GM23248 (cell line): ENCODE measurements at regions not wholly inside any gene's neighbourhood (a gene's known extent, or its start where the extent isn't known, plus 50 kb on each side); places are given as distances from the start of the nearest gene placed in this dataset.

Experiments
- DNase-seq: peaks from one replicate; pipeline ENCODE4 v3.0.0-alpha.2; 2015
- H2AFZ ChIP-seq: fragments of 200-600 bp; sonication (generic); 2 replicates; pipeline ENCODE4 v1.6.1; 2016; ENCODE audit warnings: antibody characterized with exemption
- H3F3A ChIP-seq: fragments of 200-600 bp; sonication (generic); 2 replicates; pipeline ENCODE4 v1.6.1; 2016; ENCODE audit warnings: mild to moderate bottlenecking, antibody characterized with exemption, mixed run types; ENCODE audit not compliant: insufficient read depth
- H3K27ac ChIP-seq: fragments of 200-600 bp; sonication (generic); 2 replicates; pipeline ENCODE4 v1.5.1; 2016; ENCODE audit warnings: mild to moderate bottlenecking
- H3K27me3 ChIP-seq: fragments of 200-600 bp; sonication (generic); replicated peaks from 2 replicates; pipeline ENCODE4 v1.6.1; 2016; ENCODE audit warnings: mild to moderate bottlenecking; ENCODE audit not compliant: insufficient read depth
- H3K36me3 ChIP-seq: fragments of 200-600 bp; sonication (generic); 2 replicates; pipeline ENCODE4 v1.6.1; 2016; ENCODE audit warnings: low read depth, mild to moderate bottlenecking
- H3K4me1 ChIP-seq: fragments of 200-600 bp; sonication (generic); 2 replicates; pipeline ENCODE4 v1.6.1; 2016; ENCODE audit warnings: mild to moderate bottlenecking; ENCODE audit not compliant: insufficient read depth
- H3K4me2 ChIP-seq: fragments of 200-600 bp; sonication (generic); one replicate; pipeline ENCODE4 v1.6.1; 2016; ENCODE audit warnings: mild to moderate bottlenecking; ENCODE audit not compliant: unreplicated experiment
- H3K4me3 ChIP-seq: fragments of 200-600 bp; sonication (generic); 2 replicates; pipeline ENCODE4 v1.5.1; 2016; ENCODE audit warnings: mild to moderate bottlenecking
- H3K79me2 ChIP-seq: fragments of 200-600 bp; sonication (generic); 2 replicates; pipeline ENCODE4 v1.6.1; 2016; ENCODE audit warnings: mild to moderate bottlenecking; ENCODE audit not compliant: insufficient read depth
- H3K9ac ChIP-seq: fragments of 200-600 bp; sonication (generic); 2 replicates; pipeline ENCODE4 v1.6.1; 2016; ENCODE audit warnings: mild to moderate bottlenecking
- H3K9me2 ChIP-seq: fragments of 200-600 bp; sonication (generic); 2 replicates; pipeline ENCODE4 v1.6.1; 2016; ENCODE audit warnings: mixed run types, mild to moderate bottlenecking, moderate library complexity; ENCODE audit not compliant: insufficient read depth
- H3K9me3 ChIP-seq: fragments of 200-600 bp; sonication (generic); one replicate; pipeline ENCODE4 v1.6.1; 2017; ENCODE audit warnings: low read depth
- H4K20me1 ChIP-seq: fragments of 200-600 bp; sonication (generic); 2 replicates; pipeline ENCODE4 v1.6.0; 2016; ENCODE audit not compliant: insufficient read depth
- EZH2 ChIP-seq: fragments of 200-600 bp; sonication (generic); IDR thresholded peaks from 2 replicates; pipeline ENCODE4 v1.6.1; 2018; ENCODE audit warnings: antibody characterized with exemption, mild to moderate bottlenecking; ENCODE audit not compliant: insufficient read depth, poor library complexity, severe bottlenecking
- EZH2phosphoT487 ChIP-seq: fragments of 200-600 bp; sonication (generic); IDR thresholded peaks from 2 replicates; pipeline ENCODE4 v1.6.1; 2018; ENCODE audit warnings: antibody characterized with exemption, moderate library complexity, mild to moderate bottlenecking, low read depth; ENCODE audit not compliant: insufficient read depth
- WGBS, 2 experiments: methylation state at CpG; one replicate each; pipeline ENCODE4 v1.1.6; 2015 to 2017; ENCODE audit warnings: low lambda C conversion rate in 2 of 2, low coverage in 1 of 2; ENCODE audit errors: missing lambda C conversion rate in 2 of 2; 5-methylcytosine and 5-hydroxymethylcytosine counted together
- in situ Hi-C: fragments of 300-500 bp; cut with MboI; formaldehyde crosslinking; loops from 2 replicates; pipeline ENCODE4 v1.15.0; 2020

DNA sequence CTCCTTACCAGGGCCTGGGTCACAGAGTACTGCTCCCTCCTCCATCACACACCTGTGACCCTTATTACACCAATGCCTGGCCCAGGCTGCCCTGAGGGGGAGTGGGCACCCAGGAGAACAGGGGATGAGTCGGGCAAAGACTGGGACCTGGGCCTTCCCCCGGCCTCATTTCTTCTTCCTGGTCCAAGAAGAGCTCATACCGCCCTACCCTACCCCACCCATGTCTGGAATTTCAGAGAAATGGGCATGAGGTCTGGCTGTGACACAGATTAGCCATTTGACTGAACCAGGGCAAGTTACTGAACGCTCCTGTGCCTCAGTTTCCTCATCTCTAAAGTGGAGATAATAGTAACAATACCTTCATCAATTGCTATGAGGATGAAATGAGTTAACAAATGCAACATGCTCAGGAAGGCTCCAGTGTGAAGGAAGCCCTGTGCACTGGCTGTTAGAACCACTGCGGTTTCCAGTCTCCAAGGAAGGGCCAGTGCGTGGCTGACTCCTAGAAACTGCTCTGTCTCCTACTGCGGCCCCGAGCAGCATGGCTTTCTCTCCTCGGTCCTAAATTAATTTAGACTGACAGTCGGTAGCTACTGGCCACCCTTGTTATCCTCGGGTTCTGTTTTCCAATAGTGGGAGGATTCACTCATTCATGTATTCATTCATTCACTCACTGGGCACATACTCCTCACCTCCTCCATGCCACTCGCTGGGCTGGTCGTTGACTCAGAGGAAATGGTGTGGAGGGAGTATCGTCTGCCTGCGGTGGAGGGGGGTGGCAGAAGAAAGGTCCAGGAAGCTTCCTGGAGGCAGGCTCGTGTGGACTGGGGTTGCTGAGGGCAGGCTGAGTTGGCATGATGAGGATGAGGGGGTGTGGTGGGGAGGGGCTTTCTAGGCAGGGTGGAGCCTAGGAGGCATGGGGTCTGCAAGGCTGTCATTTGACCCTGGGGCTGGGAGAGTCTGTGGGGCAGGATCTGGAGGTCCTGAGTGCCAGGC lies 175.6 kb downstream of the GLI2 start:
- H3K36me3 ChIP-seq, result no peaks in the 10 kb centered on the region
- peaks cover 46% of the 10 kb centered on the region for H3F3A ChIP-seq
- peak overlapping the region; percentile 79 for H3K9ac ChIP-seq
- H3K9me3 ChIP-seq, result no peaks in the 10 kb centered on the region
- H3K27ac ChIP-seq, result peak overlapping the region; percentile 97
- H3K4me2 ChIP-seq, result peak overlapping the region; percentile 69
- no peaks in the 10 kb centered on the region for H3K27me3 ChIP-seq
- peaks cover 52% of the 10 kb centered on the region for H3K4me1 ChIP-seq
- H3K79me2 ChIP-seq, result 0 out of 2 replicates have a peak, but pooled peaks cover 8% of the 10 kb centered on the region
- in situ Hi-C loops, result no loop called here
- H3K4me3 ChIP-seq, result no peak overlapping the region
- TF ChIP-seq EZH2phosphoT487 (no peak), EZH2 (no peak)
- H3K9me2 ChIP-seq, result no peaks in the 10 kb centered on the region
- peak; percentile 87 for DNase-seq
- no peak overlapping the region for H2AFZ ChIP-seq
- no peaks in the 10 kb centered on the region for H4K20me1 ChIP-seq
- 18 to 21% methylated on average over 16 of the region's 16 CpGs for WGBS, 2 experiments

DNA sequence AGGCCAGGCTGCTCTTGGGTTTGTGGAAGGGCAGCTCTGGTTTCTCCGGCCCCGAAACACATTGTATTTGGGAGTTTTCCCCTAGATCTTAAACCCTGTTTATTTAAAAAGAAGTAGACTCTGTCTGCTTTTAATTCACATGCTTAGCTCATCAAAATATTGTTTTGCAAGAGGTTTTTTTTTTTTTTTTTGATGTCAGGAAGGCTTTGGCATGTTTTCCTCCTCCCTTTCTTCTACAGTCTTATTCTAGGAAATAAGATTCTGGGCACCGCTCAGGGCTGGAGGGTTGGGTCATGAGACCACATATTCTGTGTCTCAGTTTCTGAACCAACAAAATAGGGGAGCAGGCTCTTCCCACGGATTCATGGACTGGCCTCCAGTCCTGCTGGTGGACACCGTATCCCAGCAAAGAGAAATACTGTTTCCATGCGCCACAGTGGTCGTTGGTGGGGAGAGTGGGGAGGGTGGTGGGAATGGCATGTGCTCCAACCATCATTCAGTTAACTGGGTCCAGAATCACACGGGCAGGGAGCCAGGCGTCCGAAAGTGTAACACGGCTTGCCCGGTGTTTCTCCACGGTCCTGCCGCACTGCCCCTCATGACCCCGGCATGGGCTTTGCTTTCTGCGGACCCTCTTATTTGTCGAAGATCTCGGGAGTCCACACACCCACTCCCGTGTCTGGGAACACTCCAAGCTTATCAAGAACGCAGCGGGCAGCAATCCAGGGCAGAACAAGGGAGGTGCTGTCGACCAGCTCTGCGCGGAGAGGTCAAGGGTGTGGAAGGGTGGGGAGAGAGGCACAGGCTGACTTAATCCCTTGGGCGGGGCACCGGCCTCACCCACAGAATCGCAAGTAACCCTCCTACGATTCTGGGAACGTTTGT lies 176.7 kb downstream of the GLI2 start:
- H3K79me2 ChIP-seq, result peaks cover 17% of the 10 kb centered on the region; the same call in 1 of the 2 replicates
- peaks cover 54% of the 10 kb centered on the region for H3K4me1 ChIP-seq
- peak; percentile 87 for DNase-seq
- in situ Hi-C loops, result no loop called here
- no peaks in the 10 kb centered on the region for H3K27me3 ChIP-seq
- H3K36me3 ChIP-seq, result no peaks in the 10 kb centered on the region
- TF ChIP-seq EZH2, result no peak
- TF ChIP-seq EZH2phosphoT487, result no peak
- H3F3A ChIP-seq, result peaks cover 46% of the 10 kb centered on the region
- peak overlapping the region; percentile 79 for H3K9ac ChIP-seq
- peak overlapping the region; percentile 47 for H2AFZ ChIP-seq
- peak overlapping the region; percentile 69 for H3K4me2 ChIP-seq
- peak overlapping the region; percentile 97 for H3K27ac ChIP-seq
- H3K9me3 ChIP-seq, result no peaks in the 10 kb centered on the region
- no peaks in the 10 kb centered on the region for H3K9me2 ChIP-seq
- peak overlapping the region; percentile 52 for H3K4me3 ChIP-seq
- no peaks in the 10 kb centered on the region for H4K20me1 ChIP-seq
- 4 to 6% methylated on average over 29 of the region's 29 CpGs for WGBS, 2 experiments

DNA sequence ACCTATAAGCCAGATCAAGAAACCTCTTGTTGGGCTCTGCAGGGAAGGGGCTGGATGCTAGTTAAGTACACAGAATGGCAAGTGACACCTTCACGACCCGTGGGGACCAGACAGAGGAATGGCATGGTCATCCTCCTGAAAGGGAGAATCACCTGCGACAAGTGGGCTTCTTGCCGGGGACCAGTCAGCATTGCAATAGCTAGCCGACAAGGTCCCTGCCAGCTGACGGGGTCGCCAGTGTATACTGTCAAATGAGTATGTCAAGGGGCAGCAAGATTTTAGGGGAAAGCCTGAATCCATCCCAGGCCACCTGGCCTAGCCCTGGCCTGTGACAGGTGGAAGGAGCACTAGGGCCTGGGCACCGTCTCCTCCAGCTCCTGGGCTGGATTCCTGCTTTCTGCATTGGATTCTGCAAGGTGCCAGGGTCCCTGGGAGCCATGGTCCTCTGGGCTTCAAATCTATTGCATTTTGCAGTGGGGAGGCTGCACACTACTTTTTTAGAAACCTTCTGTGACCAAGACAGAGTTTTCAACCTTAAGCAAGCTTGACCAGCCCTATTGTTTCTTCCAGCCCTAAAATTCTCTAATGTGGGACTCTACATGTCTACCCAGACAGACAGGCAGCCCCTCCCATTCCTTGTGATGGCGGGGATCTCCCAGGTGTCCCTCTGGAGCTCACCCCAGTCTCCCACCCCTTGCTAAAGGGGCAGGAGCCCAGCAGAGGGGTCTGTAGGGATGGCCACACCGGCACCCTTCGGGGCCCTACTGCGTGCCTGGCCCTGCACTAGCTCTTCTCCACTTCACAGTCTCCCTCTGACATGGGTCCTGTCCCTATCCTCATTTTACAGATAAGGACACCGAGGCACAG lies 178.5 kb downstream of the GLI2 start:
- Histone ChIP-seq H3K79me2 (peaks cover 34% of the 10 kb centered on the region), H3K9me3 (no peaks in the 10 kb centered on the region), H3K36me3 (no peaks in the 10 kb centered on the region), H3K9ac (peak overlapping the region; percentile 51), H4K20me1 (no peaks in the 10 kb centered on the region), H2AFZ (no peak overlapping the region), H3K27ac (peak overlapping the region; percentile 97), H3F3A (peaks cover 46% of the 10 kb centered on the region), H3K4me3 (no peak overlapping the region), H3K4me2 (peak overlapping the region; percentile 13), H3K4me1 (peaks cover 62% of the 10 kb centered on the region), H3K9me2 (no peaks in the 10 kb centered on the region), H3K27me3 (no peaks in the 10 kb centered on the region)
- DNase-seq, result peak; percentile 3
- in situ Hi-C loops, result no loop called here
- 85 to 86% methylated on average over 13 of the region's 13 CpGs for WGBS, 2 experiments
- TF ChIP-seq EZH2phosphoT487 (no peak), EZH2 (no peak)
